ENCODE measurements at regions not wholly inside any gene's neighbourhood (a gene's known extent, or its start where the extent isn't known, plus 50 kb on each side); places are given as distances from the start of the nearest gene placed in this dataset.
A peak's percentile ranks its signal among the peaks of the same experiment; 100 is the strongest.
"Not testable (repeated sequence)": the region's sequence is repeated elsewhere in the genome, so short reads cannot be mapped to it uniquely, and the experiment has no call there.

GRCh38 chr13:25005050-25005497, 90.9 kb upstream of the PABPC3 start:
- H3K27ac ChIP-seq (ENCODE audit: extremely low read length, insufficient read depth, low read length); H3K9me3 ChIP-seq (ENCODE audit: low read length); H3K4me3 ChIP-seq (replicated peaks in 1 of 3; ENCODE audit: insufficient read depth in 1 of 3, low read depth in 2 of 3, low read length in 3 of 3); H3K27me3 ChIP-seq (ENCODE audit: control insufficient read depth in 1 of 2, insufficient read depth in 2 of 2, low read length in 2 of 2); H3K36me3 ChIP-seq (replicated peaks in 1 of 2; ENCODE audit: control insufficient read depth in 1 of 2, insufficient read depth in 2 of 2, low read length in 2 of 2); in situ Hi-C loops (cut with HindIII; ENCODE audit: extremely low pct_ligation_motif_present, low pct_unique_long_range_greater_than_20kb); H3K79me2 ChIP-seq (ENCODE audit: insufficient read depth, low read length); BruUV-seq (replicated peaks); H3K9ac ChIP-seq (ENCODE audit: insufficient read depth, low read depth, low read length); POLR2A ChIA-PET; H2AFZ ChIP-seq (ENCODE audit: low read length); H4K20me1 ChIP-seq (ENCODE audit: insufficient read depth, low read length); H3K4me2 ChIP-seq (ENCODE audit: low read depth, low read length): not testable (repeated sequence)
- ATAC-seq (peak; percentile 92), DNase-seq (ENCODE audit: low spot score) (peak; percentile 9), FAIRE-seq (peak; percentile 96)
- H3K4me1 ChIP-seq (ENCODE audit: insufficient read depth, low read length), result peaks cover 27% of the 10 kb centered on the region
- intact Hi-C loops (cut with micrococcal nuclease; ENCODE audit: unreplicated experiment), result loop anchor here (1.0 kb wide), 2 partner anchors 32 to 109 kb away; no protein-coding TSS in a partner anchor
- 3% methylated on average over 5 of the region's 5 CpGs for WGBS (ENCODE audit: low lambda C conversion rate)
- TF ChIP-seq CTCF (CRISPR knock-in tag; IDR thresholded peaks at IDR 0.05), result 0 out of 2 replicates have a peak, but pooled peaks have one; percentile 11
- CTCF ChIA-PET (ENCODE audit: low intra/inter-chr PET ratio, low total read pairs), result interaction anchor here (0.7 to 1.5 kb wide), 3 partner anchors 10 to 109 kb away, joined by 3 to 8 read pairs (median 3); no protein-coding TSS in a partner anchor

- CTCF ChIA-PET (ENCODE audit: low intra/inter-chr PET ratio, low total read pairs); H3K27me3 ChIP-seq (ENCODE audit: control insufficient read depth in 1 of 2, insufficient read depth in 2 of 2, low read length in 2 of 2); H3K9me3 ChIP-seq (ENCODE audit: low read length); DNase-seq (ENCODE audit: low spot score); FAIRE-seq; intact Hi-C loops (cut with micrococcal nuclease; ENCODE audit: unreplicated experiment); H3K9ac ChIP-seq (ENCODE audit: insufficient read depth, low read depth, low read length); H3K4me2 ChIP-seq (ENCODE audit: low read depth, low read length); H2AFZ ChIP-seq (ENCODE audit: low read length); POLR2A ChIA-PET; H4K20me1 ChIP-seq (ENCODE audit: insufficient read depth, low read length); BruUV-seq (replicated peaks); H3K79me2 ChIP-seq (ENCODE audit: insufficient read depth, low read length); H3K4me3 ChIP-seq (replicated peaks in 1 of 3; ENCODE audit: insufficient read depth in 1 of 3, low read depth in 2 of 3, low read length in 3 of 3); ATAC-seq; H3K36me3 ChIP-seq (replicated peaks in 1 of 2; ENCODE audit: control insufficient read depth in 1 of 2, insufficient read depth in 2 of 2, low read length in 2 of 2); H3K27ac ChIP-seq (ENCODE audit: extremely low read length, insufficient read depth, low read length); in situ Hi-C loops (cut with HindIII; ENCODE audit: extremely low pct_ligation_motif_present, low pct_unique_long_range_greater_than_20kb): not testable (repeated sequence)
- WGBS (ENCODE audit: low lambda C conversion rate), result 19% methylated on average over 3 of the region's 3 CpGs
- peaks cover 14% of the 10 kb centered on the region for H3K4me1 ChIP-seq (ENCODE audit: insufficient read depth, low read length)
Measured at GRCh38 chr13:25007389-25007788, 88.5 kb upstream of the PABPC3 start.

GRCh38 chr13:25014398-25014973, 81.5 kb upstream of the PABPC3 start:
- intact Hi-C loops (cut with micrococcal nuclease; ENCODE audit: unreplicated experiment); H3K36me3 ChIP-seq (replicated peaks in 1 of 2; ENCODE audit: control insufficient read depth in 1 of 2, insufficient read depth in 2 of 2, low read length in 2 of 2); H3K4me1 ChIP-seq (ENCODE audit: insufficient read depth, low read length); CTCF ChIA-PET (ENCODE audit: low intra/inter-chr PET ratio, low total read pairs); H3K79me2 ChIP-seq (ENCODE audit: insufficient read depth, low read length); DNase-seq (ENCODE audit: low spot score); in situ Hi-C loops (cut with HindIII; ENCODE audit: extremely low pct_ligation_motif_present, low pct_unique_long_range_greater_than_20kb); H3K27ac ChIP-seq (ENCODE audit: extremely low read length, insufficient read depth, low read length); H3K9ac ChIP-seq (ENCODE audit: insufficient read depth, low read depth, low read length); POLR2A ChIA-PET; H2AFZ ChIP-seq (ENCODE audit: low read length); BruUV-seq (replicated peaks); ATAC-seq; FAIRE-seq; H3K4me3 ChIP-seq (replicated peaks in 1 of 3; ENCODE audit: insufficient read depth in 1 of 3, low read depth in 2 of 3, low read length in 3 of 3); H3K4me2 ChIP-seq (ENCODE audit: low read depth, low read length); H4K20me1 ChIP-seq (ENCODE audit: insufficient read depth, low read length); H3K9me3 ChIP-seq (ENCODE audit: low read length); H3K27me3 ChIP-seq (ENCODE audit: control insufficient read depth in 1 of 2, insufficient read depth in 2 of 2, low read length in 2 of 2): not testable (repeated sequence)
- 23% methylated on average over 7 of the region's 7 CpGs for WGBS (ENCODE audit: low lambda C conversion rate)

GRCh38 chr13:25017176-25017575, 78.8 kb upstream of the PABPC3 start:
- BruUV-seq (replicated peaks); FAIRE-seq; H3K27ac ChIP-seq (ENCODE audit: extremely low read length, insufficient read depth, low read length); H3K9ac ChIP-seq (ENCODE audit: insufficient read depth, low read depth, low read length); H3K4me1 ChIP-seq (ENCODE audit: insufficient read depth, low read length); in situ Hi-C loops (cut with HindIII; ENCODE audit: extremely low pct_ligation_motif_present, low pct_unique_long_range_greater_than_20kb); H2AFZ ChIP-seq (ENCODE audit: low read length); H3K9me3 ChIP-seq (ENCODE audit: low read length); ATAC-seq; H3K27me3 ChIP-seq (ENCODE audit: control insufficient read depth in 1 of 2, insufficient read depth in 2 of 2, low read length in 2 of 2); H3K79me2 ChIP-seq (ENCODE audit: insufficient read depth, low read length); intact Hi-C loops (cut with micrococcal nuclease; ENCODE audit: unreplicated experiment); H3K4me3 ChIP-seq (replicated peaks in 1 of 3; ENCODE audit: insufficient read depth in 1 of 3, low read depth in 2 of 3, low read length in 3 of 3); DNase-seq (ENCODE audit: low spot score); CTCF ChIA-PET (ENCODE audit: low intra/inter-chr PET ratio, low total read pairs); H3K4me2 ChIP-seq (ENCODE audit: low read depth, low read length); H4K20me1 ChIP-seq (ENCODE audit: insufficient read depth, low read length); H3K36me3 ChIP-seq (replicated peaks in 1 of 2; ENCODE audit: control insufficient read depth in 1 of 2, insufficient read depth in 2 of 2, low read length in 2 of 2); POLR2A ChIA-PET: not testable (repeated sequence)
- WGBS (ENCODE audit: low lambda C conversion rate), result 79% methylated on average over 17 of the region's 17 CpGs
